Coronary artery (tissue), 2 donors: ENCODE measurements at regions not wholly inside any gene's neighbourhood (a gene's known extent, or its start where the extent isn't known, plus 50 kb on each side); places are given as distances from the start of the nearest gene placed in this dataset.

ENCODE experiments used
- DNase-seq: peaks from one replicate; pipeline ENCODE4 v3.0.0-alpha.2; 2017; ENCODE audit warnings: low spot score
- H3K27ac ChIP-seq, 2 donors: fragments of 200-600 bp; sonication (generic); one replicate each; pipeline ENCODE4 v1.5.1; 2016 to 2019
- H3K4me3 ChIP-seq: fragments of 200-600 bp; sonication (generic); 2 replicates; pipeline ENCODE4 v1.5.1; 2016; ENCODE audit warnings: mild to moderate bottlenecking, moderate library complexity
- CTCF ChIP-seq: fragments of 200-600 bp; sonication (generic); IDR thresholded peaks from one replicate; pipeline ENCODE4 v1.5.1; 2019; ENCODE audit warnings: antibody characterized with exemption

GRCh38 chr13:85521657-85522056 lies 277.6 kb downstream of the SLITRK6 start:
- TF ChIP-seq CTCF, result no peak
- Histone ChIP-seq H3K27ac (no peak overlapping the region), H3K4me3 (no peak overlapping the region)
- DNase-seq, result no peak

- Histone ChIP-seq H3K27ac (no peak overlapping the region), H3K4me3 (no peak overlapping the region)
- no peak for DNase-seq
- TF ChIP-seq CTCF, result no peak
Observed at GRCh38 chr13:85520445-85520844, 278.8 kb downstream of the SLITRK6 start.

GRCh38 chr13:85519363-85519762 lies 279.9 kb downstream of the SLITRK6 start:
- TF ChIP-seq CTCF, result no peak
- Histone ChIP-seq H3K27ac (no peak overlapping the region), H3K4me3 (no peak overlapping the region)
- no peak for DNase-seq

- no peak for DNase-seq
- no peak for TF ChIP-seq CTCF
- Histone ChIP-seq H3K4me3 (no peak overlapping the region), H3K27ac (no peak overlapping the region)
Observed at GRCh38 chr13:85512421-85512820, 286.8 kb downstream of the SLITRK6 start.

GRCh38 chr13:85509512-85509911 lies 289.7 kb downstream of the SLITRK6 start:
- Histone ChIP-seq H3K27ac (no peak overlapping the region), H3K4me3 (no peak overlapping the region)
- TF ChIP-seq CTCF, result no peak
- no peak for DNase-seq

GRCh38 chr13:85508683-85509329 lies 290.4 kb downstream of the SLITRK6 start:
- no peak overlapping the region for H3K4me3 ChIP-seq
- no peak for TF ChIP-seq CTCF
- no peak overlapping the region for H3K27ac ChIP-seq
- DNase-seq, result no peak

GRCh38 chr13:85503797-85504196 lies 295.4 kb downstream of the SLITRK6 start:
- TF ChIP-seq CTCF, result no peak
- DNase-seq, result no peak
- no peak overlapping the region for H3K4me3 ChIP-seq
- no peak overlapping the region for H3K27ac ChIP-seq
